Stomach (tissue), 8 donors: ENCODE measurements at regions not wholly inside any gene's neighbourhood (a gene's known extent, or its start where the extent isn't known, plus 50 kb on each side); places are given as distances from the start of the nearest gene placed in this dataset.

Experiments
- DNase-seq, 2 donors: peaks; one replicate each; pipeline versions ENCODE4 v3.0.0 to v3.0.0-alpha.2; 2013 to 2019
- H3K27ac ChIP-seq, 5 donors: fragments of 200-600 bp in 4 of 5; sonication (generic) in 4 of 5; one replicate each; pipeline ENCODE4 v1.5.1; 2013 to 2019; ENCODE audit warnings: mild to moderate bottlenecking in 1 of 5, moderate library complexity in 1 of 5
- H3K27me3 ChIP-seq, 3 donors: fragments of 200-600 bp; sonication (generic); one replicate each; pipeline ENCODE4 v1.5.1; 2017 to 2019; ENCODE audit warnings: mixed run types in 1 of 3
- H3K36me3 ChIP-seq, 4 donors: fragments of 200-600 bp; sonication (generic); 1 replicate in 3 of 4; 2 replicates in 1 of 4; pipeline ENCODE4 v1.5.1; 2016 to 2019
- H3K4me1 ChIP-seq, 4 donors: fragments of 200-600 bp; sonication (generic); one replicate each; pipeline ENCODE4 v1.5.1; 2016 to 2019
- H3K4me3 ChIP-seq, 4 donors: fragments of 200-600 bp; sonication (generic) in 3 of 4; one replicate each; pipeline ENCODE4 v1.5.1; 2016 to 2019; ENCODE audit warnings: mild to moderate bottlenecking in 1 of 4
- H3K9me3 ChIP-seq, 4 donors: fragments of 200-600 bp; sonication (generic); one replicate each; pipeline ENCODE4 v1.5.1; 2016 to 2019
- EP300 ChIP-seq: sonication (generic); formaldehyde crosslinking; IDR thresholded peaks from one replicate; pipeline ENCODE4 v1.6.1; 2017; ENCODE audit warnings: antibody characterized with exemption
- POLR2A ChIP-seq, 4 donors: fragments of 450-650 bp; IDR thresholded peaks; one replicate each; pipeline ENCODE4 v1.6.1; 2016; ENCODE audit warnings: antibody characterized with exemption in 4 of 4, control low read depth in 2 of 4, mild to moderate bottlenecking in 1 of 4, moderate library complexity in 1 of 4
- POLR2AphosphoS5 ChIP-seq, 3 donors: sonication (generic); formaldehyde crosslinking; IDR thresholded peaks; one replicate each; pipeline ENCODE4 v1.6.1; 2016; ENCODE audit warnings: antibody characterized with exemption in 3 of 3
- WGBS, 5 donors: extraction: QIAGEN DNeasy Blood & Tissue Kit in 3 of 5; methylation state at CpG; one replicate each; pipeline versions ENCODE4 v1.1.5 to v1.1.7; 2013 to 2018; 5-methylcytosine and 5-hydroxymethylcytosine counted together
- intact Hi-C: fragments of 100-400 bp; cut with DNase I; formaldehyde crosslinking; loops from one replicate; pipeline ENCODE4 v1.15.1; 2023; ENCODE audit warnings: low total_unique reads
- TF ChIP-seq, protein P1 (sequence below), 7 experiments: fragments of 450-650 bp in 4 of 7; fragments of 200-600 bp in 3 of 7; sonication (generic) in 3 of 7; IDR thresholded peaks; one replicate each; pipeline ENCODE4 v1.5.1; 2016 to 2019; ENCODE audit warnings: antibody characterized with exemption in 7 of 7, control low read depth in 2 of 7, mild to moderate bottlenecking in 1 of 7
- donor health status: healthy with polysubstance abuse.
- donor health status: Bipolar disorder and iron deficiency.
- donor health status: healthy.

DNA sequence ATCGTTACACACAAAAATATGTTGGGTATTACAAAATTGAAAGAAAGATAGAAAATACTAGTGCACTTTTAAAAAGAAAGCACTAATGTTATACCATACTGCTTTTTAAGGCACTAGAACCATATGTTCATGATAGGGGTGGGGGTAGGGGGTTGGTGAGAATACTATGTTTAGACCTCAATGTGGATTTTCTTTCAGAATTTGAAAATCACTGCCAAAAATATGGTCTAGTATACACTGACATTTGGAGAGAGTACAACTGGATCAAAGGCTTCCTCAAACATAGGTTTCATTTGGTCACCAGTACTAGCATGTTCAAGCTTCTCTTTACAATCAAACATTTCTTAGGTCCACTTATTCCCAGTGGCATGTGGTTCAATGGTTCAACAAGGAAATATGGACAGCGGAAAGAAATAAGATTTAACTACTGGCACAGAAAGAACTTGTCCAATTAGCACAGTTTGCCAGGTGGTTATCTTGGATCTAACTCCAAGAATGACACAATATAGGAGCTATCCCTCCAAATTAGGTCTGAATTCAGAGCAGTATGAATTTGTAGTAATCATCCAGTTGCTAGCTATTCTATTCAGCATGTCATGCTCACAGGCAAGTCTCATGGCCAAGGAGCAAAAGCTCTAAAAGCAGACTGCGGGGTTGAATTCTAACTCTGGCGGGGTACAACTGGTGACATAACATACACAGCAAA lies 139.3 kb downstream of the SLC24A2 start:
- H3K36me3 ChIP-seq = no peaks in the 10 kb centered on the region
- no peak overlapping the region for H3K4me3 ChIP-seq
- TF ChIP-seq POLR2A (IDR thresholded peaks at IDR 0.05) = no peak
- no peak for TF ChIP-seq EP300
- TF ChIP-seq POLR2AphosphoS5 (IDR thresholded peaks at IDR 0.05) = no peak
- TF ChIP-seq, protein P1, sequence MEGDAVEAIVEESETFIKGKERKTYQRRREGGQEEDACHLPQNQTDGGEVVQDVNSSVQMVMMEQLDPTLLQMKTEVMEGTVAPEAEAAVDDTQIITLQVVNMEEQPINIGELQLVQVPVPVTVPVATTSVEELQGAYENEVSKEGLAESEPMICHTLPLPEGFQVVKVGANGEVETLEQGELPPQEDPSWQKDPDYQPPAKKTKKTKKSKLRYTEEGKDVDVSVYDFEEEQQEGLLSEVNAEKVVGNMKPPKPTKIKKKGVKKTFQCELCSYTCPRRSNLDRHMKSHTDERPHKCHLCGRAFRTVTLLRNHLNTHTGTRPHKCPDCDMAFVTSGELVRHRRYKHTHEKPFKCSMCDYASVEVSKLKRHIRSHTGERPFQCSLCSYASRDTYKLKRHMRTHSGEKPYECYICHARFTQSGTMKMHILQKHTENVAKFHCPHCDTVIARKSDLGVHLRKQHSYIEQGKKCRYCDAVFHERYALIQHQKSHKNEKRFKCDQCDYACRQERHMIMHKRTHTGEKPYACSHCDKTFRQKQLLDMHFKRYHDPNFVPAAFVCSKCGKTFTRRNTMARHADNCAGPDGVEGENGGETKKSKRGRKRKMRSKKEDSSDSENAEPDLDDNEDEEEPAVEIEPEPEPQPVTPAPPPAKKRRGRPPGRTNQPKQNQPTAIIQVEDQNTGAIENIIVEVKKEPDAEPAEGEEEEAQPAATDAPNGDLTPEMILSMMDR (IDR thresholded peaks at IDR 0.05) = no peak
- H3K9me3 ChIP-seq = no peaks in the 10 kb centered on the region
- intact Hi-C loops = no loop called here
- no peak for DNase-seq
- 53 to 75% (median 65%) methylated on average over 4 of the region's 4 CpGs for WGBS, 5 donors
- H3K27me3 ChIP-seq = no peaks in the 10 kb centered on the region
- no peaks in the 10 kb centered on the region for H3K4me1 ChIP-seq
- H3K27ac ChIP-seq = no peak overlapping the region

DNA sequence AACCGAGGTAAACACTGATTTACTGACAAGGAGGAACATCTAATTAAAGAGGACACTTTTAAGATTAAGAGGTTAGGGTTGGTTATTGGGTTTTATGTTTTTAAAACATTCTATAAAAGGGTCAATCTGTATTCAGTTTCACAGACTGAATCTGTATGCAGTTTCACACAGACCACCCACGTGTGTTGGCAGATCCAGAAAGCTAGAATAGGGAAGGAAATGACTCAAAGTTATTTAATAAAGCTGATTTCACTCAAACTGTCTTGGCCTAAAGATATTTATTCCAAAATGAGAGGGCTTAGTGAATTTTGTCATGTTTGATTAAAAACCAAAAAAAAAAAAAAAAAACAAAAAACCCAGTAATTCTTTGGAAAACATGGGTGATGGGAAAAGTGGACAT lies 140.2 kb downstream of the SLC24A2 start:
- TF ChIP-seq EP300 = no peak
- no peak for TF ChIP-seq POLR2AphosphoS5 (IDR thresholded peaks at IDR 0.05)
- TF ChIP-seq, protein P1 (IDR thresholded peaks at IDR 0.05) = no peak
- no peak for TF ChIP-seq POLR2A (IDR thresholded peaks at IDR 0.05)
- Histone ChIP-seq H3K9me3 (no peaks in the 10 kb centered on the region), H3K27me3 (no peaks in the 10 kb centered on the region), H3K27ac (no peak overlapping the region), H3K36me3 (no peaks in the 10 kb centered on the region), H3K4me1 (no peaks in the 10 kb centered on the region), H3K4me3 (no peak overlapping the region)
- peak in 1 of 2 donors; percentile 25 for DNase-seq
- 33 to 39% (median 37%) methylated on average over 2 of the region's 2 CpGs for WGBS, 5 donors
- intact Hi-C loops = no loop called here

- no peak for TF ChIP-seq EP300
- TF ChIP-seq POLR2A (IDR thresholded peaks at IDR 0.05) = no peak
- TF ChIP-seq POLR2AphosphoS5 (IDR thresholded peaks at IDR 0.05) = no peak
- TF ChIP-seq, protein P1 (IDR thresholded peaks at IDR 0.05) = no peak
- Histone ChIP-seq H3K27me3 (no peaks in the 10 kb centered on the region), H3K4me3 (no peak overlapping the region), H3K36me3 (no peaks in the 10 kb centered on the region), H3K4me1 (no peaks in the 10 kb centered on the region), H3K27ac (no peak overlapping the region), H3K9me3 (no peaks in the 10 kb centered on the region)
- intact Hi-C loops = no loop called here
- no peak for DNase-seq
These were observed 145.0 kb downstream of the SLC24A2 start for GRCh38 chr9:19643875-19644274.

DNA sequence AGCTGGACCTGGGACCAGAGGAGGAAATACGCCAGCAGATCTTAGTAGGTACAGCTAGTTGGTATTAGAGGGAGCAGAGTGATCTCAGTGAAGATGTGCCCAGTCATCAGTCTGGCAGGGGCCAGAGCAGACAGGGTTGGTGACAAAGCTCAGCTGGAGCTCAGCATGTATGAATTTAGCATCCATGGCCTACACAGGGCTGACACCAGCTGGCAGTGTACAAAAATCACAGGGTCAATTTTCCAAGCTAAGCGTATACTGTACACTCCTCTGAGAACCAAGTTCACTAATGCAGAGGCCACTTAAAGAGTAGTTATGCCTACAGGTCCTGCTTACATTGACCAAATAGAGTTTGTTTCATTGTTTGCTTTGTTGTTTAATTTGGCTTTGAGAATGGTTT lies 146.6 kb downstream of the SLC24A2 start:
- WGBS, 5 donors = 43 to 74% (median 60%) methylated on average over 2 of the region's 2 CpGs
- no peak overlapping the region for H3K27ac ChIP-seq
- no peaks in the 10 kb centered on the region for H3K9me3 ChIP-seq
- H3K36me3 ChIP-seq = no peaks in the 10 kb centered on the region
- H3K4me3 ChIP-seq = no peak overlapping the region
- intact Hi-C loops = no loop called here
- TF ChIP-seq POLR2AphosphoS5 (IDR thresholded peaks at IDR 0.05) (no peak), POLR2A (IDR thresholded peaks at IDR 0.05) (no peak), EP300 (no peak)
- TF ChIP-seq, protein P1 (IDR thresholded peaks at IDR 0.05) = no peak
- peak in 1 of 2 donors; percentile 26 for DNase-seq
- H3K27me3 ChIP-seq = no peaks in the 10 kb centered on the region
- no peaks in the 10 kb centered on the region for H3K4me1 ChIP-seq
